Inflammatory macrophage treated with lipopolysaccharide for 4 hours (primary cell): ENCODE measurements at regions not wholly inside any gene's neighbourhood (a gene's known extent, or its start where the extent isn't known, plus 50 kb on each side); places are given as distances from the start of the nearest gene placed in this dataset.

Experiments
- DNase-seq: peaks from one replicate; pipeline ENCODE4 v3.0.0-alpha.2; 2020

- peak; percentile 15 for DNase-seq
These were observed 162.0 kb upstream of the SOX4 start for GRCh38 chr6:21431526-21431925.

- no peak for DNase-seq
These were observed 156.9 kb upstream of the SOX4 start for GRCh38 chr6:21436625-21437024.

GRCh38 chr6:21437581-21437980 is 156.0 kb upstream of the SOX4 start:
- no peak for DNase-seq

GRCh38 chr6:21438237-21438985 is 155.1 kb upstream of the SOX4 start:
- peak; percentile 87 for DNase-seq

- peak; percentile 44 for DNase-seq
These were observed 154.6 kb upstream of the SOX4 start for GRCh38 chr6:21438986-21439352.

GRCh38 chr6:21441386-21441785 is 152.2 kb upstream of the SOX4 start:
- DNase-seq = peak; percentile 10

GRCh38 chr6:21442874-21443273 is 150.7 kb upstream of the SOX4 start:
- DNase-seq = no peak

GRCh38 chr6:21444711-21445260 is 148.8 kb upstream of the SOX4 start:
- no peak for DNase-seq

- no peak for DNase-seq
These were observed 145.6 kb upstream of the SOX4 start for GRCh38 chr6:21447987-21448386.

GRCh38 chr6:21448485-21449109 is 145.0 kb upstream of the SOX4 start:
- DNase-seq = no peak

- DNase-seq = no peak
These were observed 143.4 kb upstream of the SOX4 start for GRCh38 chr6:21450149-21450548.

- DNase-seq = no peak
These were observed 142.9 kb upstream of the SOX4 start for GRCh38 chr6:21450628-21451027.

- DNase-seq = no peak
These were observed 142.0 kb upstream of the SOX4 start for GRCh38 chr6:21451546-21452013.

GRCh38 chr6:21454262-21454661 is 139.3 kb upstream of the SOX4 start:
- DNase-seq = no peak

GRCh38 chr6:21455071-21455470 is 138.5 kb upstream of the SOX4 start:
- no peak for DNase-seq

- DNase-seq = no peak
These were observed 135.9 kb upstream of the SOX4 start for GRCh38 chr6:21457647-21458046.

GRCh38 chr6:21459641-21460040 is 133.9 kb upstream of the SOX4 start:
- DNase-seq = no peak

- DNase-seq = no peak
These were observed 131.6 kb upstream of the SOX4 start for GRCh38 chr6:21461844-21462518.

GRCh38 chr6:21462519-21462852 is 131.1 kb upstream of the SOX4 start:
- DNase-seq = no peak

- DNase-seq = no peak
These were observed 126.5 kb upstream of the SOX4 start for GRCh38 chr6:21467091-21467490.

GRCh38 chr6:21468461-21468860 is 125.1 kb upstream of the SOX4 start:
- no peak for DNase-seq

GRCh38 chr6:21469213-21469612 is 124.3 kb upstream of the SOX4 start:
- no peak for DNase-seq

- DNase-seq = no peak
These were observed 117.4 kb upstream of the SOX4 start for GRCh38 chr6:21476112-21476511.

GRCh38 chr6:21478411-21478810 is 115.1 kb upstream of the SOX4 start:
- no peak for DNase-seq
